ENCODE measurements at regions not wholly inside any gene's neighbourhood (a gene's known extent, or its start where the extent isn't known, plus 50 kb on each side); places are given as distances from the start of the nearest gene placed in this dataset.

DNA sequence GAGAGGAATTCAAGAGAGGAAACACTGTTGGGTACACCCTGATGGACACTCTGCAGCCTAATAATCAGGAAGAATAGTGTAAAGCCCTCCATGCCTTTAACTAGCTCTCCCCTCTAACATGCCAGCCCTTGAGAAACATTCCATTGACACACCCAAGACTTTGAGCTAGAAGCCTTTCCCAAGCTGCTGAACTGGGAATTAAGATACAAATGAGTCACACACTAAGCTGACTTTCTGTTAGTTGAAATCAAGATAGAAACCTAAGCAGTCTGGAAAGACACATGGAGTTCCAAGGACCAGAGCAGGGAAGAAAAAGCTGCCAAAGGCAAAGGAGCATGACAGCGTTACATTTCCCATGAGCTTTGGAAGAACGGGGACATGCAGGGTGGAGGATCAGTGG is 380.8 kb downstream of the NPHP4 start:
- no peaks in the 10 kb centered on the region for H3K4me1 Mint-ChIP-seq

More for the DNA sequence above, 380.8 kb downstream of the NPHP4 start:
- Mint-ChIP-seq H3K27me3 (ENCODE audit: low read depth) (peaks cover 11% of the 10 kb centered on the region), H3K36me3 (peaks cover 60% of the 10 kb centered on the region), H3K27ac (no peak overlapping the region), H3K4me3 (no peak overlapping the region), H3K9me3 (peaks cover 90% of the 10 kb centered on the region)
- TF ChIP-seq ATF6 (CRISPR knock-in tag; IDR thresholded peaks at IDR 0.05) (no peak), SP1 (CRISPR knock-in tag; conservative IDR thresholded peaks at IDR 0.05) (no peak), ZNF425 (CRISPR knock-in tag; conservative IDR thresholded peaks at IDR 0.05) (no peak), ZNF423 (CRISPR knock-in tag; IDR thresholded peaks at IDR 0.05) (no peak), STAT6 (CRISPR knock-in tag; conservative IDR thresholded peaks at IDR 0.05; ENCODE audit: low read depth) (no peak), TEAD4 (CRISPR knock-in tag; IDR thresholded peaks at IDR 0.05) (no peak), EMX1 (CRISPR knock-in tag; IDR thresholded peaks at IDR 0.05) (no peak), SMAD3 (CRISPR knock-in tag; IDR thresholded peaks at IDR 0.05; ENCODE audit: borderline replicate concordance) (no peak), NFE2L1 (CRISPR knock-in tag; IDR thresholded peaks at IDR 0.05) (no peak), GRHL2 (CRISPR knock-in tag; IDR thresholded peaks at IDR 0.05; ENCODE audit: insufficient replicate concordance, severe bottlenecking) (no peak), ZNF671 (CRISPR knock-in tag; IDR thresholded peaks at IDR 0.05) (no peak), RORB (CRISPR knock-in tag; IDR thresholded peaks at IDR 0.05) (no peak), E2F4 (CRISPR knock-in tag; IDR thresholded peaks at IDR 0.05; ENCODE audit: borderline replicate concordance, low read depth) (no peak)
- TF ChIP-seq, protein P1, sequence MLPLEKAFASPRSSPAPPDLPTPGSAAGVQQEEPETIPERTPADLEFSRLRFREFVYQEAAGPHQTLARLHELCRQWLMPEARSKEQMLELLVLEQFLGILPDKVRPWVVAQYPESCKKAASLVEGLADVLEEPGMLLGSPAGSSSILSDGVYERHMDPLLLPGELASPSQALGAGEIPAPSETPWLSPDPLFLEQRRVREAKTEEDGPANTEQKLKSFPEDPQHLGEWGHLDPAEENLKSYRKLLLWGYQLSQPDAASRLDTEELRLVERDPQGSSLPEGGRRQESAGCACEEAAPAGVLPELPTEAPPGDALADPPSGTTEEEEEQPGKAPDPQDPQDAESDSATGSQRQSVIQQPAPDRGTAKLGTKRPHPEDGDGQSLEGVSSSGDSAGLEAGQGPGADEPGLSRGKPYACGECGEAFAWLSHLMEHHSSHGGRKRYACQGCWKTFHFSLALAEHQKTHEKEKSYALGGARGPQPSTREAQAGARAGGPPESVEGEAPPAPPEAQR (CRISPR knock-in tag; IDR thresholded peaks at IDR 0.05) = no peak
- TF ChIP-seq, protein P2, sequence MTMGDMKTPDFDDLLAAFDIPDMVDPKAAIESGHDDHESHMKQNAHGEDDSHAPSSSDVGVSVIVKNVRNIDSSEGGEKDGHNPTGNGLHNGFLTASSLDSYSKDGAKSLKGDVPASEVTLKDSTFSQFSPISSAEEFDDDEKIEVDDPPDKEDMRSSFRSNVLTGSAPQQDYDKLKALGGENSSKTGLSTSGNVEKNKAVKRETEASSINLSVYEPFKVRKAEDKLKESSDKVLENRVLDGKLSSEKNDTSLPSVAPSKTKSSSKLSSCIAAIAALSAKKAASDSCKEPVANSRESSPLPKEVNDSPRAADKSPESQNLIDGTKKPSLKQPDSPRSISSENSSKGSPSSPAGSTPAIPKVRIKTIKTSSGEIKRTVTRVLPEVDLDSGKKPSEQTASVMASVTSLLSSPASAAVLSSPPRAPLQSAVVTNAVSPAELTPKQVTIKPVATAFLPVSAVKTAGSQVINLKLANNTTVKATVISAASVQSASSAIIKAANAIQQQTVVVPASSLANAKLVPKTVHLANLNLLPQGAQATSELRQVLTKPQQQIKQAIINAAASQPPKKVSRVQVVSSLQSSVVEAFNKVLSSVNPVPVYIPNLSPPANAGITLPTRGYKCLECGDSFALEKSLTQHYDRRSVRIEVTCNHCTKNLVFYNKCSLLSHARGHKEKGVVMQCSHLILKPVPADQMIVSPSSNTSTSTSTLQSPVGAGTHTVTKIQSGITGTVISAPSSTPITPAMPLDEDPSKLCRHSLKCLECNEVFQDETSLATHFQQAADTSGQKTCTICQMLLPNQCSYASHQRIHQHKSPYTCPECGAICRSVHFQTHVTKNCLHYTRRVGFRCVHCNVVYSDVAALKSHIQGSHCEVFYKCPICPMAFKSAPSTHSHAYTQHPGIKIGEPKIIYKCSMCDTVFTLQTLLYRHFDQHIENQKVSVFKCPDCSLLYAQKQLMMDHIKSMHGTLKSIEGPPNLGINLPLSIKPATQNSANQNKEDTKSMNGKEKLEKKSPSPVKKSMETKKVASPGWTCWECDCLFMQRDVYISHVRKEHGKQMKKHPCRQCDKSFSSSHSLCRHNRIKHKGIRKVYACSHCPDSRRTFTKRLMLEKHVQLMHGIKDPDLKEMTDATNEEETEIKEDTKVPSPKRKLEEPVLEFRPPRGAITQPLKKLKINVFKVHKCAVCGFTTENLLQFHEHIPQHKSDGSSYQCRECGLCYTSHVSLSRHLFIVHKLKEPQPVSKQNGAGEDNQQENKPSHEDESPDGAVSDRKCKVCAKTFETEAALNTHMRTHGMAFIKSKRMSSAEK (CRISPR knock-in tag; IDR thresholded peaks at IDR 0.05; ENCODE audit: borderline replicate concordance) = no peak
- TF ChIP-seq, protein P3, sequence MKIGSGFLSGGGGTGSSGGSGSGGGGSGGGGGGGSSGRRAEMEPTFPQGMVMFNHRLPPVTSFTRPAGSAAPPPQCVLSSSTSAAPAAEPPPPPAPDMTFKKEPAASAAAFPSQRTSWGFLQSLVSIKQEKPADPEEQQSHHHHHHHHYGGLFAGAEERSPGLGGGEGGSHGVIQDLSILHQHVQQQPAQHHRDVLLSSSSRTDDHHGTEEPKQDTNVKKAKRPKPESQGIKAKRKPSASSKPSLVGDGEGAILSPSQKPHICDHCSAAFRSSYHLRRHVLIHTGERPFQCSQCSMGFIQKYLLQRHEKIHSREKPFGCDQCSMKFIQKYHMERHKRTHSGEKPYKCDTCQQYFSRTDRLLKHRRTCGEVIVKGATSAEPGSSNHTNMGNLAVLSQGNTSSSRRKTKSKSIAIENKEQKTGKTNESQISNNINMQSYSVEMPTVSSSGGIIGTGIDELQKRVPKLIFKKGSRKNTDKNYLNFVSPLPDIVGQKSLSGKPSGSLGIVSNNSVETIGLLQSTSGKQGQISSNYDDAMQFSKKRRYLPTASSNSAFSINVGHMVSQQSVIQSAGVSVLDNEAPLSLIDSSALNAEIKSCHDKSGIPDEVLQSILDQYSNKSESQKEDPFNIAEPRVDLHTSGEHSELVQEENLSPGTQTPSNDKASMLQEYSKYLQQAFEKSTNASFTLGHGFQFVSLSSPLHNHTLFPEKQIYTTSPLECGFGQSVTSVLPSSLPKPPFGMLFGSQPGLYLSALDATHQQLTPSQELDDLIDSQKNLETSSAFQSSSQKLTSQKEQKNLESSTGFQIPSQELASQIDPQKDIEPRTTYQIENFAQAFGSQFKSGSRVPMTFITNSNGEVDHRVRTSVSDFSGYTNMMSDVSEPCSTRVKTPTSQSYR (CRISPR knock-in tag; IDR thresholded peaks at IDR 0.05) = no peak
- ChIA-PET CTCF (no interaction called here), POLR2A (no interaction called here)
- DNase-seq (ENCODE audit: low spot score) (no peak), ATAC-seq (no peak)

All from WTC11 (cell line).